HepG2 (cell line): ENCODE measurements at regions not wholly inside any gene's neighbourhood (a gene's known extent, or its start where the extent isn't known, plus 50 kb on each side); places are given as distances from the start of the nearest gene placed in this dataset.

Source experiments
- ATF6 ChIP-seq: sonication (generic); formaldehyde crosslinking; conservative IDR thresholded peaks from 2 replicates; pipeline ENCODE4 v1.4.0; 2020; ENCODE audit warnings: missing genetic modification reagents
- CEBPB ChIP-seq: IDR thresholded peaks from 2 replicates; pipeline ENCODE4 v1.6.1; 2011; ENCODE audit warnings: low read depth, low read length, improper control_type of control experiment, borderline replicate concordance
- CREB1 ChIP-seq, 2 experiments: fragments of 450-650 bp in 1 of 2; IDR thresholded peaks; 2 replicates each; pipeline ENCODE4 v1.6.1; 2016 to 2017; ENCODE audit warnings: control low read depth in 1 of 2, mild to moderate bottlenecking in 1 of 2, missing compliant biosample characterization in 1 of 2, missing genetic modification characterization in 1 of 2
- EZH2 ChIP-seq: conservative IDR thresholded peaks from 2 replicates; pipeline ENCODE4 v1.6.1; 2012; ENCODE audit warnings: mild to moderate bottlenecking, low read depth, low read length, moderate library complexity
- HDAC2 ChIP-seq: sonication (generic); formaldehyde crosslinking; IDR thresholded peaks from 2 replicates; pipeline ENCODE4 v1.4.0; 2020; ENCODE audit warnings: missing genetic modification reagents
- SPEN ChIP-seq: sonication (generic); formaldehyde crosslinking; IDR thresholded peaks from 2 replicates; pipeline ENCODE4 v1.5.1; 2020; ENCODE audit warnings: low read depth, mild to moderate bottlenecking, missing genetic modification reagents
- ZNF207 ChIP-seq: fragments of 450-650 bp; IDR thresholded peaks from 2 replicates; pipeline ENCODE4 v1.6.1; 2016; ENCODE audit warnings: antibody characterized with exemption, borderline replicate concordance
- ZNF30 ChIP-seq: sonication (generic); formaldehyde crosslinking; IDR thresholded peaks from 2 replicates; pipeline ENCODE4 v1.5.0; 2020; ENCODE audit warnings: mild to moderate bottlenecking, missing genetic modification reagents

- no peak for TF ChIP-seq ATF6
- TF ChIP-seq ZNF207: no peak
- TF ChIP-seq CEBPB: no peak
- no peak for TF ChIP-seq EZH2
- no peak for TF ChIP-seq HDAC2
- no peak for TF ChIP-seq SPEN (CRISPR knock-in tag)
- TF ChIP-seq ZNF30: no peak
- TF ChIP-seq CREB1 (IDR thresholded peaks at IDR 0.05): no peak
- no peak for TF ChIP-seq CREB1 (CRISPR knock-in tag; IDR thresholded peaks at IDR 0.05)
Measured at GRCh38 chr2:145036421-145037011, 516.6 kb upstream of the ZEB2 start.
